Forelimb muscle (tissue), 1 donor: ENCODE measurements at regions not wholly inside any gene's neighbourhood (a gene's known extent, or its start where the extent isn't known, plus 50 kb on each side); places are given as distances from the start of the nearest gene placed in this dataset.
"Not testable (repeated sequence)": the region's sequence is repeated elsewhere in the genome, so short reads cannot be mapped to it uniquely, and the experiment has no call there.

Experiments used
- DNase-seq: peaks from one replicate; pipeline ENCODE4 v3.0.0-alpha.2; 2013; ENCODE audit warnings: low read depth

- DNase-seq = no peak
Observed at GRCh38 chr18:33854086-33854826, 276.2 kb downstream of the ASXL3 start.

GRCh38 chr18:33853187-33853586 is 275.2 kb downstream of the ASXL3 start:
- DNase-seq = no peak

GRCh38 chr18:33851546-33852078 is 273.6 kb downstream of the ASXL3 start:
- no peak for DNase-seq

GRCh38 chr18:33849731-33850130 is 271.7 kb downstream of the ASXL3 start:
- DNase-seq = no peak

GRCh38 chr18:33844232-33844631 is 266.2 kb downstream of the ASXL3 start:
- no peak for DNase-seq

- no peak for DNase-seq
Observed at GRCh38 chr18:33841221-33841967, 263.4 kb downstream of the ASXL3 start.

- no peak for DNase-seq
Observed at GRCh38 chr18:33840212-33840593, 262.2 kb downstream of the ASXL3 start.

- DNase-seq = peak; percentile 65
Observed at GRCh38 chr18:33839452-33840211, 261.6 kb downstream of the ASXL3 start.

- no peak for DNase-seq
Observed at GRCh38 chr18:33838054-33838453, 260.0 kb downstream of the ASXL3 start.

GRCh38 chr18:33837191-33837590 is 259.2 kb downstream of the ASXL3 start:
- no peak for DNase-seq

- DNase-seq = no peak
Observed at GRCh38 chr18:33836564-33836963, 258.5 kb downstream of the ASXL3 start.

- no peak for DNase-seq
Observed at GRCh38 chr18:33835419-33835818, 257.4 kb downstream of the ASXL3 start.

GRCh38 chr18:33833842-33834241 is 255.8 kb downstream of the ASXL3 start:
- DNase-seq = no peak

GRCh38 chr18:33831424-33831823 is 253.4 kb downstream of the ASXL3 start:
- no peak for DNase-seq

- DNase-seq = no peak
Observed at GRCh38 chr18:33830213-33830612, 252.2 kb downstream of the ASXL3 start.

GRCh38 chr18:33828949-33829348 is 250.9 kb downstream of the ASXL3 start:
- DNase-seq = no peak

GRCh38 chr18:33826151-33826550 is 248.1 kb downstream of the ASXL3 start:
- DNase-seq = no peak

- no peak for DNase-seq
Observed at GRCh38 chr18:33821503-33821902, 243.5 kb downstream of the ASXL3 start.

GRCh38 chr18:33820517-33821371 is 242.7 kb downstream of the ASXL3 start:
- DNase-seq = no peak

- not testable (repeated sequence) for DNase-seq
Observed at GRCh38 chr18:33819692-33820343, 241.8 kb downstream of the ASXL3 start.

GRCh38 chr18:33818145-33818544 is 240.1 kb downstream of the ASXL3 start:
- no peak for DNase-seq
